Sigmoid colon (tissue), 6 donors: ENCODE measurements at regions not wholly inside any gene's neighbourhood (a gene's known extent, or its start where the extent isn't known, plus 50 kb on each side); places are given as distances from the start of the nearest gene placed in this dataset.

Experiments
- DNase-seq: peaks from one replicate; pipeline ENCODE4 v3.0.0-alpha.2; 2019
- H3K27ac ChIP-seq, 4 donors: fragments of 200-600 bp; sonication (generic); one replicate each; pipeline ENCODE4 v1.5.1; 2016 to 2019; ENCODE audit warnings: mild to moderate bottlenecking in 1 of 4
- H3K27me3 ChIP-seq, 3 donors: fragments of 200-600 bp; sonication (generic); one replicate each; pipeline ENCODE4 v1.5.1; 2019; ENCODE audit warnings: mild to moderate bottlenecking in 1 of 3
- H3K36me3 ChIP-seq, 4 donors: fragments of 200-600 bp; sonication (generic); one replicate each; pipeline ENCODE4 v1.5.1; 2016 to 2019
- H3K4me1 ChIP-seq, 4 donors: fragments of 200-600 bp; sonication (generic); one replicate each; pipeline ENCODE4 v1.5.1; 2017 to 2019
- H3K4me3 ChIP-seq, 4 donors: fragments of 200-600 bp; sonication (generic); one replicate each; pipeline ENCODE4 v1.5.1; 2017 to 2019; ENCODE audit warnings: mild to moderate bottlenecking in 2 of 4, moderate library complexity in 1 of 4
- H3K9me3 ChIP-seq, 4 donors: fragments of 200-600 bp in 3 of 4; sonication (generic) in 3 of 4; one replicate each; pipeline versions ENCODE4 v1.5.1 to v1.6.1; 2013 to 2019
- CTCF ChIP-seq, 4 experiments: fragments of 450-650 bp in 3 of 4; fragments of 200-600 bp in 1 of 4; IDR thresholded peaks; one replicate each; pipeline ENCODE4 v1.5.1; 2016 to 2019; ENCODE audit warnings: antibody characterized with exemption in 4 of 4, mild to moderate bottlenecking in 3 of 4, moderate library complexity in 2 of 4
- EP300 ChIP-seq, 4 donors: sonication (generic); formaldehyde crosslinking; IDR thresholded peaks; one replicate each; pipeline ENCODE4 v1.6.1; 2017; ENCODE audit warnings: antibody characterized with exemption in 4 of 4
- POLR2A ChIP-seq, 2 donors: fragments of 450-650 bp; IDR thresholded peaks; one replicate each; pipeline ENCODE4 v1.6.1; 2016; ENCODE audit warnings: antibody characterized with exemption in 2 of 2, mild to moderate bottlenecking in 2 of 2, moderate library complexity in 2 of 2
- POLR2AphosphoS5 ChIP-seq, 4 donors: sonication (generic); formaldehyde crosslinking; IDR thresholded peaks; one replicate each; pipeline ENCODE4 v1.6.1; 2017; ENCODE audit warnings: antibody characterized with exemption in 4 of 4
- WGBS, 2 donors: extraction: QIAGEN DNeasy Blood & Tissue Kit; methylation state at CpG; one replicate each; pipeline ENCODE4 v1.1.7; 2013; 5-methylcytosine and 5-hydroxymethylcytosine counted together
- intact Hi-C: fragments of 100-400 bp; cut with DNase I; formaldehyde crosslinking; loops from one replicate; pipeline ENCODE4 v1.15.1; 2023
- donor health status: healthy with polysubstance abuse.
- donor health status: healthy.

GRCh38 chr1:201645956-201646355, 107.0 kb downstream of the NAV1 start:
- H3K9me3 ChIP-seq = no peaks in the 10 kb centered on the region
- intact Hi-C loops = loop anchor here (5.0 kb wide), 2 partner anchors 54 to 114 kb away; no protein-coding TSS in a partner anchor
- H3K4me1 ChIP-seq = peaks cover 0 to 37% (median 35%) of the 10 kb centered on the region in 4 donors
- 74 to 84% methylated on average over 3 of the region's 3 CpGs for WGBS, 2 donors
- H3K36me3 ChIP-seq = no peaks in the 10 kb centered on the region
- no peak overlapping the region for H3K4me3 ChIP-seq
- H3K27me3 ChIP-seq = no peaks in the 10 kb centered on the region
- TF ChIP-seq EP300 (IDR thresholded peaks at IDR 0.05) (no peak), CTCF (IDR thresholded peaks at IDR 0.05) (no peak), POLR2A (IDR thresholded peaks at IDR 0.05) (no peak), POLR2AphosphoS5 (IDR thresholded peaks at IDR 0.05) (no peak)
- H3K27ac ChIP-seq = no peak overlapping the region
- DNase-seq = no peak

GRCh38 chr1:201646411-201647022, 107.6 kb downstream of the NAV1 start:
- H3K9me3 ChIP-seq = no peaks in the 10 kb centered on the region
- no peaks in the 10 kb centered on the region for H3K27me3 ChIP-seq
- no peak for DNase-seq
- H3K4me1 ChIP-seq = peaks cover 0 to 42% (median 41%) of the 10 kb centered on the region in 4 donors
- no peak for TF ChIP-seq POLR2AphosphoS5 (IDR thresholded peaks at IDR 0.05)
- no peak for TF ChIP-seq CTCF (IDR thresholded peaks at IDR 0.05)
- TF ChIP-seq EP300 (IDR thresholded peaks at IDR 0.05) = no peak
- TF ChIP-seq POLR2A (IDR thresholded peaks at IDR 0.05) = no peak
- WGBS, 2 donors = 68 to 81% methylated on average over 8 of the region's 8 CpGs
- no peak overlapping the region for H3K27ac ChIP-seq
- intact Hi-C loops = loop anchor here (5.0 kb wide), 2 partner anchors 54 to 114 kb away; no protein-coding TSS in a partner anchor
- no peaks in the 10 kb centered on the region for H3K36me3 ChIP-seq
- H3K4me3 ChIP-seq = no peak overlapping the region

- DNase-seq = no peak
- peak overlapping the region in 2 of 4 donors; percentile 72 to 75 for H3K27ac ChIP-seq
- H3K9me3 ChIP-seq = no peaks in the 10 kb centered on the region
- intact Hi-C loops = loop anchor here (5.0 kb wide), 2 partner anchors 55 to 115 kb away; no protein-coding TSS in a partner anchor
- peaks cover 0 to 46% (median 43%) of the 10 kb centered on the region in 4 donors for H3K4me1 ChIP-seq
- no peak overlapping the region for H3K4me3 ChIP-seq
- no peaks in the 10 kb centered on the region for H3K36me3 ChIP-seq
- TF ChIP-seq POLR2A (IDR thresholded peaks at IDR 0.05) = no peak
- H3K27me3 ChIP-seq = no peaks in the 10 kb centered on the region
These were observed 108.2 kb downstream of the NAV1 start for GRCh38 chr1:201647094-201647493.

GRCh38 chr1:201647722-201648065, 108.8 kb downstream of the NAV1 start:
- intact Hi-C loops = loop anchor here (2.0 to 5.0 kb wide), 4 partner anchors 55 to 115 kb away; no protein-coding TSS in a partner anchor
- DNase-seq = no peak
- Histone ChIP-seq H3K9me3 (no peaks in the 10 kb centered on the region), H3K36me3 (no peaks in the 10 kb centered on the region), H3K4me1 (peaks cover 0 to 46% (median 43%) of the 10 kb centered on the region in 4 donors), H3K4me3 (peak overlapping the region; percentile 38 to 60 (median 56)), H3K27ac (peak overlapping the region; percentile 72 to 78 (median 76)), H3K27me3 (no peaks in the 10 kb centered on the region)
- WGBS, 2 donors = 42 to 43% methylated on average over 17 of the region's 17 CpGs
- no peak for TF ChIP-seq EP300 (IDR thresholded peaks at IDR 0.05)
- TF ChIP-seq CTCF (IDR thresholded peaks at IDR 0.05) = no peak
- TF ChIP-seq POLR2AphosphoS5 (IDR thresholded peaks at IDR 0.05) = no peak
- TF ChIP-seq POLR2A (IDR thresholded peaks at IDR 0.05) = no peak

GRCh38 chr1:201648066-201648906, 109.4 kb downstream of the NAV1 start:
- peak; percentile 78 for DNase-seq

More at GRCh38 chr1:201648066-201648906, 109.4 kb downstream of the NAV1 start:
- Histone ChIP-seq H3K4me1 (peaks cover 0 to 46% (median 43%) of the 10 kb centered on the region in 4 donors), H3K27ac (peak overlapping the region; percentile 72 to 78 (median 76)), H3K36me3 (no peaks in the 10 kb centered on the region), H3K27me3 (no peaks in the 10 kb centered on the region), H3K4me3 (peak overlapping the region; percentile 38 to 60 (median 56)), H3K9me3 (no peaks in the 10 kb centered on the region)
- intact Hi-C loops = loop anchor here (2.0 to 5.0 kb wide), 4 partner anchors 56 to 116 kb away; no protein-coding TSS in a partner anchor
- no peak for TF ChIP-seq POLR2AphosphoS5 (IDR thresholded peaks at IDR 0.05)
- TF ChIP-seq EP300 (IDR thresholded peaks at IDR 0.05) = no peak
- 1 to 2% methylated on average over 81 of the region's 81 CpGs for WGBS, 2 donors
